ENCODE measurements at regions not wholly inside any gene's neighbourhood (a gene's known extent, or its start where the extent isn't known, plus 50 kb on each side); places are given as distances from the start of the nearest gene placed in this dataset.

DNA sequence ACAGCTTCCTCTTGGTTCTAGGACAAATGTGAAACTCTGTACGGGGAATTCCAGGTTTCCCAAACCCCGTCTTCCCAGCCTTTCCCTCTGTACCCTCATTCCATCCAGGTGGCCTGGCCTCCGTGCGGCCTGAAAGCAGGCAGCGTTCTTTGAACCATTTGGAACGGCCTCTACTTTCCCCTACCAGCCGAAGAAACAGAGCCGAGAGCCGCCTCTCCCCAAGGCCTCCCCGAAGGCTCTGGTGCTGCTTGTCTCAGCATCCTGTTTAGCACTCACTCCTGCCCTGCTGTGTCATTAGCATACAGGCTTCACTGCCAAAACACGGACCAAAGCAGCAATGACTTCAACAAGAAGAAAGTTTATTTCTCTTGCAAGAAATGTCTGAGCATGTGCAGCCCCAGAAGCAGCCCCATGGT lies 137.7 kb downstream of the HSD17B3 start:
- TF ChIP-seq CTCF (IDR thresholded peaks at IDR 0.05; ENCODE audit: insufficient read depth, low read depth, low read length, missing control alignments): no peak
- no peak overlapping the region for H3K4me3 ChIP-seq (ENCODE audit: low read depth, low read length)
- no peak for DNase-seq (ENCODE audit: low read depth)

GRCh38 chr9:96163712-96164111 lies 138.3 kb downstream of the HSD17B3 start:
- TF ChIP-seq CTCF (IDR thresholded peaks at IDR 0.05; ENCODE audit: insufficient read depth, low read depth, low read length, missing control alignments): no peak
- DNase-seq (ENCODE audit: low read depth): no peak
- H3K4me3 ChIP-seq (ENCODE audit: low read depth, low read length): no peak overlapping the region

DNA sequence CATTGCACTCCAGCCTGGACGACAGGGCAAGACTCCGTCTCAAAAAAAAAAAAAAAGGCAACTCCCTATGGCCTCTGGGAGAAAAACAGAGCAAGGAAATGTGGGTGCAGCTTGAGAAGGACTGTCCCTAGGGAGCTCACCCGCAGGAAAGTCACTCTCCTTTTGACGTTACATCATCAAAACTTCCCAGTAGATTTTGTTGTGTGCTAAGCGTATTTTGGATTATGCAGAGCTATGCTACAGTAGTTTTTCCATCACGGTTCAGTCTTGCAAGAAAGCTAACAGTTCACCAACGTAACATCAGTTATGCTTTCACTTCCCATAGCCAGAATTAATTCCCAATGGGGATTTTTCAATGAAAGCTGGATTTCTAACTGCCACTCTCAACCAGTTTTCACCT lies 138.8 kb downstream of the HSD17B3 start:
- TF ChIP-seq CTCF (IDR thresholded peaks at IDR 0.05; ENCODE audit: insufficient read depth, low read depth, low read length, missing control alignments): no peak
- H3K4me3 ChIP-seq (ENCODE audit: low read depth, low read length): no peak overlapping the region
- no peak for DNase-seq (ENCODE audit: low read depth)

DNA sequence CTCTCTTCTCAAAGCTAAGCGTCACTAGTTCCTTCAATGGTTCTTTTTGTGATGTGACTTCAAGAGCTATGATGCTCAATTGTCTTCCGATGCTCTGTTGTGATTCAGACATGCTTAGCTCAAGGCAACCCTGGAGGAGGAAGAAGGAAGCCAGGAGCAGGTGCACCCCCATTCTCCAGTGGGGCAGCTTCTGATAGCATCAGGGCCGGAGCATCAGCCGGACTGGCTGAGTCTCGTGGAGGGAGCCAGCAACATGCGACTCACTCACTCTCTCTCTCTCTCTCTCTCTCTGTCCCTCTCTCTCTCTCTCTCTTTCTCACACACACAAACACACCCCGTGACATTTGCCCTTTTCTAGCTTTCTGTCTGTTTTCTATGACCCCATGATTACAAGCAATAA lies 140.2 kb downstream of the HSD17B3 start:
- DNase-seq (ENCODE audit: low read depth): no peak
- no peak overlapping the region for H3K4me3 ChIP-seq (ENCODE audit: low read depth, low read length)
- no peak for TF ChIP-seq CTCF (IDR thresholded peaks at IDR 0.05; ENCODE audit: insufficient read depth, low read depth, low read length, missing control alignments)

- no peak for DNase-seq (ENCODE audit: low read depth)
- no peak for TF ChIP-seq CTCF (IDR thresholded peaks at IDR 0.05; ENCODE audit: insufficient read depth, low read depth, low read length, missing control alignments)
- no peak overlapping the region for H3K4me3 ChIP-seq (ENCODE audit: low read depth, low read length)
These were observed 141.1 kb downstream of the HSD17B3 start for GRCh38 chr9:96160866-96161265.

DNA sequence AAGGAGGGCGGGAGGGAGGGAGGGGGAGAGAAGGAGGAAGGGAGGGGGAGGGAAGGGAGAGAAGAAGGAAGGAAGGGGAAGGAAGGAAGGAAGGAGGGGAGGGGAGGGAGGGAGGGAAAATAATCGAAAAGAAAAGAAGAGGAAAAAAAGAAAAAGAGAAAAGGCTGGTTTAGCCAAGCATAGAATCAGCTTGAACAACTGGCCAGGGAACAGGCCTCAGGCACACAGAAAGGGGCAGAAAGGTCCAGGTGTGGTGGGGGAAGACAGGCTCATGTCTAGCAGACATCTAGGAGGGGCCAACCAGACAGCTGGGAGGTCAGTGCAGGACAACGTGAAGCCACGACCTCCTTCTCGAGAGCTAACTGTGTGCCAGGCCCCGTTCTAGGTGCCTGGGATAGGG lies 141.8 kb downstream of the HSD17B3 start:
- TF ChIP-seq CTCF (IDR thresholded peaks at IDR 0.05; ENCODE audit: insufficient read depth, low read depth, low read length, missing control alignments): no peak

DNA sequence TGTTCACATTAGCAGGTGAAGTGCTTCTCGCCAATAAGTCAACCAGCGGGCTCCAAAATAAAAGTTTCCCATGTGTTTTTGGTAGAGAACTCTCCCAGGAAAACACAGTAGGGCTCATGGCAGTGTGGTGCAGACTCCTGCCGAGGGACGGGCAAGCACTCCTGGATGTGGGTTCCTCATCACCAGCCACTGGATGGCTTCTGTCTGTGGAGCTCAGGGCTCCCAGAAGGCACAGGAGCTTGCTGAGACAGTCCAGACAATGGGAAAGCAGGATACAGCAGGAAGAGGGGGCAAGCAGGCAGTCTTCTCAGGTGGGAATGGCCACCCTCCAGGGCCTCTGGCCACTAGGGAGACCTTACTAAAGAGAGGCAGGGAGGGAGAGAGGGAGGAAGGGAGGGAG lies 142.4 kb downstream of the HSD17B3 start:
- no peak for TF ChIP-seq CTCF (IDR thresholded peaks at IDR 0.05; ENCODE audit: insufficient read depth, low read depth, low read length, missing control alignments)
- no peak for DNase-seq (ENCODE audit: low read depth)
- no peak overlapping the region for H3K4me3 ChIP-seq (ENCODE audit: low read depth, low read length)

More for the DNA sequence above, 141.8 kb downstream of the HSD17B3 start:
- no peak for DNase-seq (ENCODE audit: low read depth)
- H3K4me3 ChIP-seq (ENCODE audit: low read depth, low read length): no peak overlapping the region
